Transverse colon (tissue), 4 donors: ENCODE measurements at regions not wholly inside any gene's neighbourhood (a gene's known extent, or its start where the extent isn't known, plus 50 kb on each side); places are given as distances from the start of the nearest gene placed in this dataset.

Experiments
- CTCF ChIP-seq, 5 experiments: fragments of 200-600 bp in 3 of 5; fragments of 450-650 bp in 2 of 5; sonication (generic) in 3 of 5; IDR thresholded peaks; 1 replicate in 2 of 5; 2 replicates in 3 of 5; pipeline ENCODE4 v1.5.1; 2016 to 2017; ENCODE audit warnings: antibody characterized with exemption in 5 of 5, inconsistent platforms in 3 of 5, mild to moderate bottlenecking in 2 of 5, moderate library complexity in 1 of 5
- POLR2A ChIP-seq: fragments of 450-650 bp; IDR thresholded peaks from one replicate; pipeline ENCODE4 v1.6.1; 2016; ENCODE audit warnings: antibody characterized with exemption, mild to moderate bottlenecking, moderate library complexity
- POLR2AphosphoS5 ChIP-seq, 3 donors: sonication (generic); formaldehyde crosslinking; IDR thresholded peaks; one replicate each; pipeline ENCODE4 v1.6.1; 2016; ENCODE audit warnings: antibody characterized with exemption in 3 of 3

- TF ChIP-seq CTCF (IDR thresholded peaks at IDR 0.05) (no peak), POLR2AphosphoS5 (IDR thresholded peaks at IDR 0.05) (no peak), POLR2A (no peak)
These were observed 117.5 kb upstream of the FOXP2 start for GRCh38 chr7:114297121-114297520.
